IPS DF 6.9 (cell line): ENCODE measurements at regions not wholly inside any gene's neighbourhood (a gene's known extent, or its start where the extent isn't known, plus 50 kb on each side); places are given as distances from the start of the nearest gene placed in this dataset.

Source experiments
- DNase-seq: peaks from one replicate; pipeline ENCODE4 v3.0.0-alpha.2; 2013; ENCODE audit warnings: low read depth, low spot score
- H3K27ac ChIP-seq: one replicate; pipeline ENCODE4 v1.5.1; 2013; ENCODE audit warnings: low read length, control low read depth
- H3K27me3 ChIP-seq: 2 replicates; pipeline ENCODE4 v1.6.1; 2013; ENCODE audit warnings: mild to moderate bottlenecking, low read length; ENCODE audit not compliant: control insufficient read depth, insufficient read depth
- H3K36me3 ChIP-seq: 2 replicates; pipeline ENCODE4 v1.6.1; 2013; ENCODE audit warnings: low read length; ENCODE audit not compliant: control insufficient read depth, insufficient read depth
- H3K4me1 ChIP-seq: 2 replicates; pipeline ENCODE4 v1.6.1; 2013; ENCODE audit warnings: low read length; ENCODE audit not compliant: control insufficient read depth, insufficient read depth
- H3K4me3 ChIP-seq: 2 replicates; pipeline ENCODE4 v1.5.1; 2013; ENCODE audit warnings: mild to moderate bottlenecking, low read length
- H3K9me3 ChIP-seq: 2 replicates; pipeline ENCODE4 v1.6.1; 2013; ENCODE audit warnings: low read length, inconsistent platforms; ENCODE audit not compliant: control insufficient read depth, insufficient read depth
- WGBS: extraction: QIAGEN DNeasy Blood & Tissue Kit; methylation state at CpG from one replicate; pipeline ENCODE4 v1.1.7; 2013; ENCODE audit warnings: mixed read lengths, missing lambda C conversion rate; ENCODE audit not compliant: insufficient read length, insufficient coverage; 5-methylcytosine and 5-hydroxymethylcytosine counted together

DNA sequence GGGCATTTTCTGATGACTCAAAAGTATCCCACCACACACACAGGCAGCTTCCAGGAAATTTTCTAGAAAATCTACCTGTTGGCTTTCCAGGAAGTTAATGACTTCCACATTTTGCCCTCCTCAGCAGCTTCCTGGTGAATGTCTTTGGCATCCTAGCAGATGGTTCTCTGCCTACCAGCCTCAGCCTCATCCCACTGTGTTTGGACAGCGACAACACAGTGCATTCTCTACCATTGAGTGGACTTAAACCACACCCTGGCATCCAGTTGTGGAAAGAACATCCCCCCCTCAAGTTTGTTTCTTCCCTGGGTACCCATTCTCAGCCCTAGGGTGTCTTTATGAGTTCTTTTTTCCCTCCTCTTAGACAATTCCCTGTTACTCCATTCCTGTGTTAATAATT lies 50.8 kb upstream of the GADL1 start:
- Histone ChIP-seq H3K27ac (no peak overlapping the region), H3K27me3 (no peaks in the 10 kb centered on the region), H3K4me1 (no peaks in the 10 kb centered on the region), H3K9me3 (no peaks in the 10 kb centered on the region), H3K36me3 (no peaks in the 10 kb centered on the region), H3K4me3 (no peak overlapping the region)
- no peak for DNase-seq
- WGBS: no CpG with 5 or more reads among the region's 1 CpG

DNA sequence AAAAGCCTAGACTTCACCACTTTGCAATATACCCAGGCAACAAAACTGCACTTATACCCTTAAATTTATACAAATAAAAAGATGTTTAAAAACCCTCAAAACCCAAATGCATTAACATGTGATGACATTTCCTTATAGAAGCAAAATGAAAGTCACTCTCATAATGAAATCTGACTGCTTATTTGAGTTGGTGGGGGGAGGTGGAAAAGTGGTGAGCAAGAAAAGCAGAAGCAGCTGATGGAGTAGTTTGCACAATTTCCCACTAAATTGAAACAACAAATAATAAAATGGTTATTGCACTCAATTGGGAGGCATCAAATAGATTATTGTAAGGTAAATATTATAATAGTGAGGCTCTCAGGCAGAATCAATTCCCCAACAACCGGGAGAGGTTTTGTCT lies 54.0 kb upstream of the GADL1 start:
- no peaks in the 10 kb centered on the region for H3K4me1 ChIP-seq

DNA sequence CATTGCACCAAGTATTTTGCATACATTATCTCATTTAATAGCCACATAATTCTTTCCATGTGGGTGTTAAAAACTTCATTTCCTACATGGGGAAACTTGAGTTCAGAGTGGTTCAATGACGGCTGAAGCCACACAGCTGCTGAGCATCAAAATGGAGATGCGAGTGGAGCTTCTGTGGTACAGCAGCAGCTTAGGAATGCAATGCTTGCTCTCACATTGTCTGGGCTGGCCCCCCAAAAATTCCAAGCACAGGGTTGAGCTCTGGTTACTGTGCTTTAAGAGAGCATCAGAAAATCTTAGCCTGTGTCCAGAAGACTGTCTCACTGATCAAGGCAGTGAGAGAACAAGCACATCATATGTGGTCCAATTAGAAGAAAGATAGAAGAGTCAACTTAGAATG lies 57.4 kb upstream of the GADL1 start:
- Histone ChIP-seq H3K9me3 (no peaks in the 10 kb centered on the region), H3K27me3 (no peaks in the 10 kb centered on the region), H3K4me3 (no peak overlapping the region), H3K27ac (no peak overlapping the region), H3K4me1 (no peaks in the 10 kb centered on the region), H3K36me3 (no peaks in the 10 kb centered on the region)
- no CpG with 5 or more reads among the region's 2 CpGs for WGBS
- no peak for DNase-seq

More for the DNA sequence above, 54.0 kb upstream of the GADL1 start:
- Histone ChIP-seq H3K9me3 (no peaks in the 10 kb centered on the region), H3K27ac (no peak overlapping the region), H3K27me3 (no peaks in the 10 kb centered on the region), H3K36me3 (no peaks in the 10 kb centered on the region), H3K4me3 (no peak overlapping the region)
- no CpG with 5 or more reads among the region's 1 CpG for WGBS
- no peak for DNase-seq

DNA sequence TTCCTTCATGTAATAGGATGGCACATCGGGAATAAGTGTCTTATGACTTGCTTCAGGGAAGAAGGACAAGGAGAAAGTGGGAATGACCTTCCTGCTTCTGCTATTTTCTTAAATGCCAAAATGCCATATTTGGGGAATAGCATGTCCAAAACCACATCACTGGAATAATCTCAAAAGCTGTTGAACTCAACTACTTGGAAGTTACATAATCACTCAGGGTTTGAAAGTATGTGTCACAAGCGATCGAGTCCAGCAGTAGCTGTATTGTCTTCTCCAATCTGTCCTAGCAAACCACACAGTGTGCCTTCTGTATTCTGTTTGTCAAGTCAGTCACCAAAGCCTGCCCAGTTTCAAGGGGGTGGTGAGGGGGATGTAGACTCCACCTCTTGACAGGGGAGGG lies 58.3 kb upstream of the GADL1 start:
- DNase-seq: no peak
- Histone ChIP-seq H3K27me3 (no peaks in the 10 kb centered on the region), H3K4me1 (no peaks in the 10 kb centered on the region), H3K27ac (no peak overlapping the region), H3K36me3 (no peaks in the 10 kb centered on the region), H3K9me3 (no peaks in the 10 kb centered on the region), H3K4me3 (no peak overlapping the region)
- no CpG with 5 or more reads among the region's 3 CpGs for WGBS

DNA sequence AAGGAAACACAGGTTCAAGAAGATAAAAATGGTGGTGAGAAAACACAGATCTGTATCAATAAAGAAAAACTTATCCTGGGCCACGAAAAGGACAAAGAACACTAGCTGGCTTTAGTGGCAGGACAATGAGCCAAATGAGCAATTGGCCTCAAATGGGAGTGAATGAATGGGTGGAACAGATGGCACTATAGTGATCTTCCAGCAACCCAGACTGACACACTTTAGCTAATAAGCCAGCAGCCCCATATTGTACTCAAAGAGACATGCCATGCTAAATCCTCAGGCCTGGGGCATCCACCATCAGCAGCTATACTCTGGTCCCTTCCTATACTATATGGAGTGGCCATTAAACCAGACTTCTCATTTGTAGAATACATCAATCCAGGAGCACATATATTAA lies 60.0 kb upstream of the GADL1 start:
- Histone ChIP-seq H3K36me3 (no peaks in the 10 kb centered on the region), H3K4me3 (no peak overlapping the region), H3K9me3 (no peaks in the 10 kb centered on the region), H3K4me1 (no peaks in the 10 kb centered on the region), H3K27me3 (no peaks in the 10 kb centered on the region), H3K27ac (no peak overlapping the region)
- DNase-seq: no peak
- WGBS: no CpG with 5 or more reads among the region's 1 CpG

DNA sequence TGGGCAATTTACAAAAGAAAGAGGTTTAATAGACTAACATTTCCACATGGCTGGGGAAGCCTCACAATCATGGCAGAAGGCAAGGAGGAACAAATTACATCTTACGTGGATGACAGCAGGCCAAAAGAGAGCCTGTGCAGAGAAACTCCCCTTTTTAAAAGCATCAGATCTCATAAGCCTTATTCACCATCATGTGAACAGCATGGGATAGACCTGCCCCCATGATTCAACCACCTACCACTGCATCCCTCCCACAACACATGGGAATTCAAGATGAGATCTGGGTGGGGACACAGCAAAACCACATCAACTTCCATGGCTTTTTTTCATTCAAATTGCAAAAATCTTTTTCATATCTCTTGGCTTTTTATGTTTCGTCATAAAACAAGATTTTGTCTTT lies 67.6 kb upstream of the GADL1 start:
- Histone ChIP-seq H3K27me3 (no peaks in the 10 kb centered on the region), H3K4me1 (no peaks in the 10 kb centered on the region), H3K9me3 (no peaks in the 10 kb centered on the region), H3K36me3 (no peaks in the 10 kb centered on the region), H3K4me3 (no peak overlapping the region), H3K27ac (no peak overlapping the region)
- DNase-seq: no peak
- WGBS: no CpG with 5 or more reads among the region's 2 CpGs

DNA sequence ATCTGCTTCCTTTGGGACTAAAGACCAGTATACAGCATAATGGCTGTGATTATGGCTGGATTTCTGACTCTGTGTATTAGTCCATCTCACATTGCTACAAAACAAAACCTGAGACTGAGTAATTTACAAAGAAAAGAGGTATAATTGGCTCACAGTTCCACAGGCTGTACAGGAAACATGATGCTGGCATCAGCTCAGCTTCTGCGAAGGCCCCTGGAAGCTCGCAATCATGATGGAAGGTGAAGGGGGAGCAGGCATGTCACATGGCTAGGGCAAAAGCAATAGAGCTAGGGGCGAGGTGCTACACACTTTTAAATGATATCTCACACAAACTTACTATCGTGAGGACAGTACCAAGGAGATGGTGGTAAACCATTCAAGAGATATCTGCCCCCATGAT lies 68.0 kb upstream of the GADL1 start:
- Histone ChIP-seq H3K4me3 (no peak overlapping the region), H3K36me3 (no peaks in the 10 kb centered on the region), H3K9me3 (no peaks in the 10 kb centered on the region), H3K27ac (no peak overlapping the region), H3K4me1 (no peaks in the 10 kb centered on the region), H3K27me3 (no peaks in the 10 kb centered on the region)
- no CpG with 5 or more reads among the region's 4 CpGs for WGBS
- no peak for DNase-seq

DNA sequence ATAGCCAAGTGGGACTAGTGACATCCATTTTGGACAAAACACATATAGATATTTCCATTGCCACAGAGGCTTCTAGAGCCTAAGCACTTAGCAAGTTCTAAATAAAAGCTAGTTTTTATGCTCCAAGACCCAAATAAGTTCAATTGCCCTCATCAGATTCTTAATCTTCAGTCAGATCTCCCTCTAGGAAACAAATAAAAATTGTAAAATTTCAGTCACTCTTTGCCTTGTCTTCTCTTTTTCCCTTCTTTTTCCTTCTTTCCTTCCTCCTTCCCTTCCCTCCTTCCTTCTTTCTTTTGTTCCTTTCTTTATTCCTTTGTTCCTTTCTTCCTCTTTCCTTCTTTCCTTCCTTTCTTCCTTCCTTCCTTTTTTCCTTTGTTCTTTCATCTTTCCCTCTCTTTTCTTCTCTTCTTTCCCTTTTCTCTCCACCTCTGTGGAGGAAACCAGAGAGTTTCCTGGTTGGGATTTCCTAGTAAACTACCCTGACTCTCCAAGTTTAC lies 68.8 kb upstream of the GADL1 start:
- no peaks in the 10 kb centered on the region for H3K36me3 ChIP-seq
- no peaks in the 10 kb centered on the region for H3K9me3 ChIP-seq
- H3K27ac ChIP-seq: no peak overlapping the region
- no peak overlapping the region for H3K4me3 ChIP-seq
- H3K4me1 ChIP-seq: no peaks in the 10 kb centered on the region
- DNase-seq: no peak
- H3K27me3 ChIP-seq: no peaks in the 10 kb centered on the region

DNA sequence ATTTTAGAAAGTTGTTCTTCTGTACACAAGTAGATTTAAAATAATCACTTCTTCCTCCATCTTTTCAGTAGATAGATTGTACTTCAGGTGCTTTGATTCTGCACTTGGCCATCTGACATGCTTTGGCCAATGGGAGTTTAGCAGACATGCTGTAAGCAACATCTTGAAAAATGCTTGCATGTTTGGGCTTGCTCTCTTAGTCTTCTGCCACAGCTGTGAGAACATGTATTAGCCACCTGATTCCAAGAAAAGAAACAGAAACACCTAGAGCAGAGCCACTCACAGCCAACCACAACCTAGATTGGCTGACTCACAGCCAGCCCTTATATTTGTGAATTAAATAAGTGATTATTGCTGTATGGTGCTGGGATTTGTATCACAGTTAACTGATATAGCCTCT lies 70.2 kb upstream of the GADL1 start:
- Histone ChIP-seq H3K9me3 (no peaks in the 10 kb centered on the region), H3K36me3 (no peaks in the 10 kb centered on the region), H3K27ac (no peak overlapping the region), H3K4me1 (no peaks in the 10 kb centered on the region), H3K4me3 (no peak overlapping the region), H3K27me3 (no peaks in the 10 kb centered on the region)
- no peak for DNase-seq

DNA sequence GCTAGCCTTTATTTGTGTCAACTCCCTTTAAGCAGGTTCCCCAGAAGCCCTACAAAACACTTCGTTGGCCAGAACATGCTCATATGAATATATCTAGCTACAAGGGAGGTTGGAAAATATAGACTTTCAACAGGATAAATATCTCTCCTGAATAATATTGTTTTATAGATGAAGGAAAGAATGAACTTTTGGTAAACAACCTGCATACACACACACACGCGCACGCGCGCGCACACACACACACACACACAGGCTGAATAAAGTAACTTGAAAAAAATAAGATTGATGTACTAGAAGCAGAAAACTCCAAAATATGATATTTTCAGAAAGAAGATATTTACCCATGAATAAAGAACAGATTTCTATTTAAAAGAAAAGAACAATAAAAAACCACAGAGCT lies 72.4 kb upstream of the GADL1 start:
- whole genome bisulfite sequencing: no CpG with 5 or more reads among the region's 7 CpGs
- Histone ChIP-seq H3K4me3 (no peak overlapping the region), H3K4me1 (no peaks in the 10 kb centered on the region), H3K36me3 (no peaks in the 10 kb centered on the region), H3K9me3 (no peaks in the 10 kb centered on the region), H3K27me3 (no peaks in the 10 kb centered on the region), H3K27ac (no peak overlapping the region)
- no peak for DNase-seq

DNA sequence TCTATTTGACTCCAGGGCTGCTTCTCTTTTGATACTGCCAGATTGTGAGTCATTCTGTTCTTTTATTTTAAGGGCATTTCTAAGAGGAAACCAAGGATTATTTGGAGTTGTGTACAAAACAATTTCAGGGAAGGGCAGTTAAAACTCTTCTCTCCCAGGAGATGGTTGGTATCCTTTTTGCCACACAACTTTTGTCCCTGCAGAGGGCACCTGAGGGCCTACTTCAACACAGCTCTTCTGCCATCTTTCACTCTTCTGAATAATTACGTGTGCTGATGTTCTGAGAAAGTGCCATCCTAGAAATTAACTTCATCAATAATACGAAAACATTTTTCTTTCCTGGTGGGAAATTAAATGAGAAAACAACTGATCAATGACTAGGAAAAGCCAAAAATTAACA lies 75.7 kb upstream of the GADL1 start:
- Histone ChIP-seq H3K4me3 (no peak overlapping the region), H3K9me3 (no peaks in the 10 kb centered on the region), H3K27ac (no peak overlapping the region), H3K4me1 (no peaks in the 10 kb centered on the region), H3K36me3 (no peaks in the 10 kb centered on the region), H3K27me3 (no peaks in the 10 kb centered on the region)
- WGBS: no CpG with 5 or more reads among the region's 2 CpGs
- DNase-seq: no peak
